ENCODE measurements at regions not wholly inside any gene's neighbourhood (a gene's known extent, or its start where the extent isn't known, plus 50 kb on each side); places are given as distances from the start of the nearest gene placed in this dataset.

DNA sequence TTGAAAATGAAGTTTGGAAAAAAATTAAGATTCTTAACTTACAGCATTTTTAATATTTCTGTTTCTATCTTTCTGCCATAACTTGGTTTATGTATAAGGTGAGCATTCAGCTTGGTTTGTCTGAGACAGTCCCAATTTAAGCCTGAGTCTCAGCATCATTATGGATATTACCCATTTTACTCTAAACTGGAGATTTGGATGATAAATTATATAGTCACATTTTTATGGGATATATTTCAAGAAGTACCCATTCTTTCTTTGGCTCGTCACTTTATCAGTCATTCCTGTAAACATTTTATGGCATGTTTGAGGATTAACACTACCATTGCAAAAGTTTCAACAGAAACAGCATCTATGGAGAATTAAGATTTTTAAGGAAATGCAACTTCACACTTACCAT lies 1129.0 kb upstream of the PCDH9 start:
- no peaks in the 10 kb centered on the region for H3K9me3 ChIP-seq (ENCODE audit: control insufficient read depth, insufficient read depth, low read length)
- no peaks in the 10 kb centered on the region for H3F3A ChIP-seq (ENCODE audit: control insufficient read depth, insufficient read depth)
- H3K36me3 ChIP-seq (ENCODE audit: control insufficient read depth, low read length): no peaks in the 10 kb centered on the region
- H3K9me2 ChIP-seq (replicated peaks; ENCODE audit: control insufficient read depth, low read length): no peaks in the 10 kb centered on the region
- H4K20me1 ChIP-seq (ENCODE audit: control insufficient read depth, insufficient read depth, low read depth, low read length): no peaks in the 10 kb centered on the region
- H3K79me2 ChIP-seq (ENCODE audit: control insufficient read depth, low read length): no peaks in the 10 kb centered on the region
- no peak overlapping the region for H3K4me2 ChIP-seq (ENCODE audit: low read length)
- no peaks in the 10 kb centered on the region for H3K27me3 ChIP-seq (ENCODE audit: control insufficient read depth, low read length)
- TF ChIP-seq EZH2phosphoT487 (IDR thresholded peaks at IDR 0.05; ENCODE audit: borderline replicate concordance, low read length): no peak
- TF ChIP-seq, protein P1, sequence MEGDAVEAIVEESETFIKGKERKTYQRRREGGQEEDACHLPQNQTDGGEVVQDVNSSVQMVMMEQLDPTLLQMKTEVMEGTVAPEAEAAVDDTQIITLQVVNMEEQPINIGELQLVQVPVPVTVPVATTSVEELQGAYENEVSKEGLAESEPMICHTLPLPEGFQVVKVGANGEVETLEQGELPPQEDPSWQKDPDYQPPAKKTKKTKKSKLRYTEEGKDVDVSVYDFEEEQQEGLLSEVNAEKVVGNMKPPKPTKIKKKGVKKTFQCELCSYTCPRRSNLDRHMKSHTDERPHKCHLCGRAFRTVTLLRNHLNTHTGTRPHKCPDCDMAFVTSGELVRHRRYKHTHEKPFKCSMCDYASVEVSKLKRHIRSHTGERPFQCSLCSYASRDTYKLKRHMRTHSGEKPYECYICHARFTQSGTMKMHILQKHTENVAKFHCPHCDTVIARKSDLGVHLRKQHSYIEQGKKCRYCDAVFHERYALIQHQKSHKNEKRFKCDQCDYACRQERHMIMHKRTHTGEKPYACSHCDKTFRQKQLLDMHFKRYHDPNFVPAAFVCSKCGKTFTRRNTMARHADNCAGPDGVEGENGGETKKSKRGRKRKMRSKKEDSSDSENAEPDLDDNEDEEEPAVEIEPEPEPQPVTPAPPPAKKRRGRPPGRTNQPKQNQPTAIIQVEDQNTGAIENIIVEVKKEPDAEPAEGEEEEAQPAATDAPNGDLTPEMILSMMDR (IDR thresholded peaks at IDR 0.05; ENCODE audit: low read depth, low read length, poor library complexity, severe bottlenecking): no peak
- H3K27ac ChIP-seq (ENCODE audit: low read depth, low read length): no peak overlapping the region
- no peak overlapping the region for H3K4me3 ChIP-seq (ENCODE audit: low read length)
- H3K4me1 ChIP-seq (ENCODE audit: control insufficient read depth, low read length): no peaks in the 10 kb centered on the region

DNA sequence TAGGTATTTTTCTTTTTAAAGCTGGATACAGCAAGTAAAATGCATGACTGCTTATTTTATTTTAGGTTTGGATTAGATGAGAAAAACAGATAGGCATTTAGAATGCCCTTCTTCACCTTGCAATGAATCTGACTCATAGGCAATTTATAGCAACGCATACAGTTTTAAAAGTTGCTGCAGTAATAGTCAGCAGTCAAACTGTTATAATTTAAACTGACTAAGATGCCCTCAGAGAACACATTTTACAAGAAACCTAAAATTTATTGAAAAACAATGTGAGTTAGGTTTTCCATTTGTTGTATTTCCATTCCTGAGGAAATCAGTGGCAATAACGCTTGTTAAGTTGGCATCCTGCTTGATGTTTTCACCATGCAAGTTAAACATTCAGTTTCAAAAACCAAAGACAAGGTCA lies 1128.2 kb upstream of the PCDH9 start:
- no peaks in the 10 kb centered on the region for H3K27me3 ChIP-seq (ENCODE audit: control insufficient read depth, low read length)
- H3K9me2 ChIP-seq (replicated peaks; ENCODE audit: control insufficient read depth, low read length): no peaks in the 10 kb centered on the region
- no peaks in the 10 kb centered on the region for H3K9me3 ChIP-seq (ENCODE audit: control insufficient read depth, insufficient read depth, low read length)
- no peak for TF ChIP-seq EZH2phosphoT487 (IDR thresholded peaks at IDR 0.05; ENCODE audit: borderline replicate concordance, low read length)
- TF ChIP-seq, protein P1 (IDR thresholded peaks at IDR 0.05; ENCODE audit: low read depth, low read length, poor library complexity, severe bottlenecking): no peak
- no peaks in the 10 kb centered on the region for H3K36me3 ChIP-seq (ENCODE audit: control insufficient read depth, low read length)
- H3K4me2 ChIP-seq (ENCODE audit: low read length): no peak overlapping the region
- H3K79me2 ChIP-seq (ENCODE audit: control insufficient read depth, low read length): no peaks in the 10 kb centered on the region
- no peaks in the 10 kb centered on the region for H4K20me1 ChIP-seq (ENCODE audit: control insufficient read depth, insufficient read depth, low read depth, low read length)
- H3K4me1 ChIP-seq (ENCODE audit: control insufficient read depth, low read length): no peaks in the 10 kb centered on the region
- no peak overlapping the region for H3K4me3 ChIP-seq (ENCODE audit: low read length)
- no peaks in the 10 kb centered on the region for H3F3A ChIP-seq (ENCODE audit: control insufficient read depth, insufficient read depth)
- H3K27ac ChIP-seq (ENCODE audit: low read depth, low read length): no peak overlapping the region

DNA sequence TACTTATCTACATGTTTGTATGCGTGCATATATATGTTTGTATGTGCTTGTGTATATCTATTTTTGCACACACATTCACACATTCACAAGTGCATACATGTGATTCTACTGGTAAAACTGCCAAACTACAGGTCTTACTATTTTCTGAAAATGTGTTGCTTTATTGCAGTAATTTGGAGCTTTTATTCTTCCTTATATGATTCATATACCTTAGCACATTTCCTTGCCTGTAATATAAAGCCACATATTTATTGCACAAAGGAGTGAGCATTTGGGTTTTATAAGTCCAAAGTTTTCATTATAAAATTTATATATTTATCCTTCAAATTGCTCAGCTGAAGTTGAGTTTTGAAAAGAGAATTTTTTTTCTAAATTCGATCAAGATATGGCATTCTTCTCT lies 1120.4 kb upstream of the PCDH9 start:
- H4K20me1 ChIP-seq (ENCODE audit: control insufficient read depth, insufficient read depth, low read depth, low read length): no peaks in the 10 kb centered on the region
- TF ChIP-seq, protein P1 (IDR thresholded peaks at IDR 0.05; ENCODE audit: low read depth, low read length, poor library complexity, severe bottlenecking): no peak
- no peak for TF ChIP-seq EZH2phosphoT487 (IDR thresholded peaks at IDR 0.05; ENCODE audit: borderline replicate concordance, low read length)
- H3K79me2 ChIP-seq (ENCODE audit: control insufficient read depth, low read length): no peaks in the 10 kb centered on the region
- no peaks in the 10 kb centered on the region for H3F3A ChIP-seq (ENCODE audit: control insufficient read depth, insufficient read depth)
- no peaks in the 10 kb centered on the region for H3K9me3 ChIP-seq (ENCODE audit: control insufficient read depth, insufficient read depth, low read length)
- no peak overlapping the region for H3K4me3 ChIP-seq (ENCODE audit: low read length)
- no peaks in the 10 kb centered on the region for H3K9me2 ChIP-seq (replicated peaks; ENCODE audit: control insufficient read depth, low read length)
- no peaks in the 10 kb centered on the region for H3K4me1 ChIP-seq (ENCODE audit: control insufficient read depth, low read length)
- no peaks in the 10 kb centered on the region for H3K27me3 ChIP-seq (ENCODE audit: control insufficient read depth, low read length)
- no peak overlapping the region for H3K4me2 ChIP-seq (ENCODE audit: low read length)
- no peaks in the 10 kb centered on the region for H3K36me3 ChIP-seq (ENCODE audit: control insufficient read depth, low read length)
- H3K27ac ChIP-seq (ENCODE audit: low read depth, low read length): no peak overlapping the region

DNA sequence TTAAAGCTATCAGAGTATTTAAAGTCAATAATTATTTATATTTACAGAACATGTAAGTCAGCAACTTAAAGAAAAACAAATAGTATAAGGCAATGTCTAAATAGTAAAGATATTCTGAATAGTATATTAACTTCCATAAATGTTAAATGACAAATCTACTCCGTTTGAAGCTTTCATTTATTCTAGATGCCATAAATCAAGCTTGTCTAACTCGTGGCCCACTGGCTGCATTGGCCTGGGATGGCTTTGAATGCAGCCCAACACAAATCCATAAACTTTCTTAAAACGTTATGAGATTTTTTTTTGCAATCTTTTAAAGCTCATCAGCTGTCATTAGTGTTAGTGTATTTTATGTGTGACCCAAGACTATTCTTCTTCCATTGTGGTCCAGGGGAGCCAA lies 1117.1 kb upstream of the PCDH9 start:
- H3K79me2 ChIP-seq (ENCODE audit: control insufficient read depth, low read length): no peaks in the 10 kb centered on the region
- no peak overlapping the region for H3K27ac ChIP-seq (ENCODE audit: low read depth, low read length)
- no peaks in the 10 kb centered on the region for H3K9me2 ChIP-seq (replicated peaks; ENCODE audit: control insufficient read depth, low read length)
- H3K4me3 ChIP-seq (ENCODE audit: low read length): no peak overlapping the region
- no peaks in the 10 kb centered on the region for H3K27me3 ChIP-seq (ENCODE audit: control insufficient read depth, low read length)
- no peaks in the 10 kb centered on the region for H3K9me3 ChIP-seq (ENCODE audit: control insufficient read depth, insufficient read depth, low read length)
- H4K20me1 ChIP-seq (ENCODE audit: control insufficient read depth, insufficient read depth, low read depth, low read length): no peaks in the 10 kb centered on the region
- no peaks in the 10 kb centered on the region for H3K4me1 ChIP-seq (ENCODE audit: control insufficient read depth, low read length)
- H3K36me3 ChIP-seq (ENCODE audit: control insufficient read depth, low read length): no peaks in the 10 kb centered on the region
- H3K4me2 ChIP-seq (ENCODE audit: low read length): no peak overlapping the region
- H3F3A ChIP-seq (ENCODE audit: control insufficient read depth, insufficient read depth): no peaks in the 10 kb centered on the region
- TF ChIP-seq, protein P1 (IDR thresholded peaks at IDR 0.05; ENCODE audit: low read depth, low read length, poor library complexity, severe bottlenecking): no peak
- no peak for TF ChIP-seq EZH2phosphoT487 (IDR thresholded peaks at IDR 0.05; ENCODE audit: borderline replicate concordance, low read length)

All from DOHH2 (cell line).